Stimulated activated effector memory CD8-positive, alpha-beta T cell treated with anti-CD3 and anti-CD28 coated beads, Interleukin-12 subunit alpha, Interleukin-12 subunit beta, amount 100 ng/mL, for 72 hours (primary cell): ENCODE measurements at regions not wholly inside any gene's neighbourhood (a gene's known extent, or its start where the extent isn't known, plus 50 kb on each side); places are given as distances from the start of the nearest gene placed in this dataset.
"Not testable (repeated sequence)": the region's sequence is repeated elsewhere in the genome, so short reads cannot be mapped to it uniquely, and the experiment has no call there.

Experiments used
- ATAC-seq: fragments of 150-1000 bp; cut with Tn5 transposase; 2 replicates; pipeline ENCODE4 v1.10.0; 2021
- DNase-seq, 2 donors: peaks; one replicate each; pipeline ENCODE4 v3.0.0; 2021 to 2022; ENCODE audit warnings: low spot score in 2 of 2
- H3K27ac Mint-ChIP-seq: one replicate; pipeline ENCODE4 v1.8.0; 2022; ENCODE audit warnings: mild to moderate bottlenecking, mixed read lengths
- H3K36me3 Mint-ChIP-seq: one replicate; pipeline ENCODE4 v1.8.0; 2022; ENCODE audit warnings: mild to moderate bottlenecking, mixed read lengths
- H3K4me1 Mint-ChIP-seq: one replicate; pipeline ENCODE4 v1.8.0; 2022; ENCODE audit warnings: mixed read lengths
- H3K4me3 Mint-ChIP-seq: one replicate; pipeline ENCODE4 v1.8.0; 2022; ENCODE audit warnings: mild to moderate bottlenecking, mixed read lengths
- H3K9me3 Mint-ChIP-seq: one replicate; pipeline ENCODE4 v1.8.0; 2022; ENCODE audit warnings: mixed read lengths

GRCh38 chr18:79588636-79589481 lies 90.7 kb upstream of the CTDP1 start:
- Mint-ChIP-seq H3K9me3 (peaks cover 7% of the 10 kb centered on the region), H3K4me1 (peaks cover 10% of the 10 kb centered on the region), H3K4me3 (no peak overlapping the region), H3K36me3 (no peaks in the 10 kb centered on the region), H3K27ac (no peak overlapping the region)
- DNase-seq (no peak), ATAC-seq (no peak)

GRCh38 chr18:79589601-79590091 lies 90.0 kb upstream of the CTDP1 start:
- Mint-ChIP-seq H3K9me3 (peaks cover 7% of the 10 kb centered on the region), H3K36me3 (no peaks in the 10 kb centered on the region), H3K4me3 (no peak overlapping the region), H3K4me1 (peaks cover 3% of the 10 kb centered on the region), H3K27ac (no peak overlapping the region)
- ATAC-seq (no peak), DNase-seq (no peak)

GRCh38 chr18:79590191-79591031 lies 89.2 kb upstream of the CTDP1 start:
- no peaks in the 10 kb centered on the region for H3K36me3 Mint-ChIP-seq
- no peak for ATAC-seq
- no peaks in the 10 kb centered on the region for H3K4me1 Mint-ChIP-seq
- no peak overlapping the region for H3K4me3 Mint-ChIP-seq
- no peak overlapping the region for H3K27ac Mint-ChIP-seq
- no peak for DNase-seq
- peaks cover 7% of the 10 kb centered on the region for H3K9me3 Mint-ChIP-seq

- Mint-ChIP-seq H3K4me3 (no peak overlapping the region), H3K27ac (no peak overlapping the region)
- no peak for ATAC-seq
Observed at GRCh38 chr18:79591032-79591308, 88.6 kb upstream of the CTDP1 start.

GRCh38 chr18:79592684-79593083 lies 86.9 kb upstream of the CTDP1 start:
- H3K36me3 Mint-ChIP-seq, H3K4me3 Mint-ChIP-seq: not testable (repeated sequence)

More at GRCh38 chr18:79591032-79591308, 88.6 kb upstream of the CTDP1 start:
- Mint-ChIP-seq H3K36me3 (no peaks in the 10 kb centered on the region), H3K9me3 (peaks cover 7% of the 10 kb centered on the region), H3K4me1 (no peaks in the 10 kb centered on the region)
- no peak for DNase-seq

GRCh38 chr18:79595876-79596374 lies 83.7 kb upstream of the CTDP1 start:
- Mint-ChIP-seq H3K27ac (no peak overlapping the region), H3K4me1 (no peaks in the 10 kb centered on the region), H3K9me3 (peaks cover 7% of the 10 kb centered on the region), H3K4me3 (no peak overlapping the region), H3K36me3 (no peaks in the 10 kb centered on the region)
- DNase-seq (no peak), ATAC-seq (no peak)

More at GRCh38 chr18:79592684-79593083, 86.9 kb upstream of the CTDP1 start:
- not testable (repeated sequence) for H3K4me1 Mint-ChIP-seq, H3K27ac Mint-ChIP-seq, H3K9me3 Mint-ChIP-seq, DNase-seq, ATAC-seq

- Mint-ChIP-seq H3K36me3 (no peaks in the 10 kb centered on the region), H3K27ac (no peak overlapping the region), H3K9me3 (peaks cover 7% of the 10 kb centered on the region), H3K4me3 (no peak overlapping the region), H3K4me1 (no peaks in the 10 kb centered on the region)
- DNase-seq (no peak), ATAC-seq (no peak)
Observed at GRCh38 chr18:79596446-79597175, 83.0 kb upstream of the CTDP1 start.

- DNase-seq (no peak), ATAC-seq (peak; percentile 32)
- no peaks in the 10 kb centered on the region for H3K4me1 Mint-ChIP-seq
- H3K4me3 Mint-ChIP-seq, result no peak overlapping the region
- no peak overlapping the region for H3K27ac Mint-ChIP-seq
- no peaks in the 10 kb centered on the region for H3K36me3 Mint-ChIP-seq
- peaks cover 7% of the 10 kb centered on the region for H3K9me3 Mint-ChIP-seq
Observed at GRCh38 chr18:79597176-79597830, 82.3 kb upstream of the CTDP1 start.

GRCh38 chr18:79597831-79598632 lies 81.6 kb upstream of the CTDP1 start:
- no peak overlapping the region for H3K4me3 Mint-ChIP-seq
- H3K27ac Mint-ChIP-seq, result no peak overlapping the region
- H3K36me3 Mint-ChIP-seq, result no peaks in the 10 kb centered on the region
- DNase-seq, result no peak
- no peaks in the 10 kb centered on the region for H3K4me1 Mint-ChIP-seq
- peaks cover 4% of the 10 kb centered on the region for H3K9me3 Mint-ChIP-seq
- peak; percentile 24 for ATAC-seq

GRCh38 chr18:79598633-79599175 lies 80.9 kb upstream of the CTDP1 start:
- H3K4me1 Mint-ChIP-seq, result no peaks in the 10 kb centered on the region
- H3K36me3 Mint-ChIP-seq, result no peaks in the 10 kb centered on the region
- no peak for DNase-seq
- H3K27ac Mint-ChIP-seq, result no peak overlapping the region
- no peak overlapping the region for H3K4me3 Mint-ChIP-seq
- H3K9me3 Mint-ChIP-seq, result no peaks in the 10 kb centered on the region
- ATAC-seq, result no peak

GRCh38 chr18:79599441-79599931 lies 80.1 kb upstream of the CTDP1 start:
- ATAC-seq, result no peak
- H3K4me3 Mint-ChIP-seq, result no peak overlapping the region

GRCh38 chr18:79600141-79600540 lies 79.5 kb upstream of the CTDP1 start:
- ATAC-seq (no peak), DNase-seq (no peak)
- no peak overlapping the region for H3K4me3 Mint-ChIP-seq
- H3K4me1 Mint-ChIP-seq, result no peaks in the 10 kb centered on the region
- H3K36me3 Mint-ChIP-seq, result no peaks in the 10 kb centered on the region
- H3K27ac Mint-ChIP-seq, result no peak overlapping the region
- no peaks in the 10 kb centered on the region for H3K9me3 Mint-ChIP-seq

More at GRCh38 chr18:79599441-79599931, 80.1 kb upstream of the CTDP1 start:
- Mint-ChIP-seq H3K27ac (no peak overlapping the region), H3K4me1 (no peaks in the 10 kb centered on the region), H3K36me3 (no peaks in the 10 kb centered on the region), H3K9me3 (no peaks in the 10 kb centered on the region)
- no peak for DNase-seq

GRCh38 chr18:79600596-79600995 lies 79.0 kb upstream of the CTDP1 start:
- Mint-ChIP-seq H3K4me1 (no peaks in the 10 kb centered on the region), H3K27ac (no peak overlapping the region), H3K9me3 (no peaks in the 10 kb centered on the region), H3K4me3 (no peak overlapping the region), H3K36me3 (no peaks in the 10 kb centered on the region)
- ATAC-seq (no peak), DNase-seq (no peak)

- no peaks in the 10 kb centered on the region for H3K4me1 Mint-ChIP-seq
- DNase-seq (no peak), ATAC-seq (no peak)
- no peak overlapping the region for H3K27ac Mint-ChIP-seq
- no peaks in the 10 kb centered on the region for H3K36me3 Mint-ChIP-seq
- no peaks in the 10 kb centered on the region for H3K9me3 Mint-ChIP-seq
- no peak overlapping the region for H3K4me3 Mint-ChIP-seq
Observed at GRCh38 chr18:79601234-79601633, 78.4 kb upstream of the CTDP1 start.
